SK-N-MC (cell line): ENCODE measurements at regions not wholly inside any gene's neighbourhood (a gene's known extent, or its start where the extent isn't known, plus 50 kb on each side); places are given as distances from the start of the nearest gene placed in this dataset.
A peak's percentile ranks its signal among the peaks of the same experiment; 100 is the strongest.

Source experiments
- DNase-seq: peaks from one replicate; pipeline ENCODE4 v3.0.0-alpha.2; 2011; ENCODE audit warnings: low read depth, low spot score
- H3K27ac ChIP-seq: fragments of 200-600 bp; sonication (generic); 2 replicates; pipeline ENCODE4 v1.5.1; 2016; ENCODE audit warnings: mixed run types
- H3K36me3 ChIP-seq: fragments of 200-600 bp; sonication (generic); 2 replicates; pipeline ENCODE4 v1.6.1; 2017; ENCODE audit warnings: antibody characterized with exemption, low read length, mixed read lengths; ENCODE audit not compliant: insufficient read depth
- H3K4me3 ChIP-seq: fragments of 200-600 bp; sonication (generic); 2 replicates; pipeline ENCODE4 v1.5.1; 2016
- H3K9ac ChIP-seq: fragments of 200-600 bp; sonication (generic); 2 replicates; pipeline ENCODE4 v1.8.0; 2017; ENCODE audit warnings: mixed run types, mixed read lengths; ENCODE audit not compliant: insufficient read length
- H3K9me3 ChIP-seq: fragments of 200-600 bp; sonication (generic); 2 replicates; pipeline ENCODE4 v1.6.1; 2017; ENCODE audit warnings: low read depth, mild to moderate bottlenecking, antibody characterized with exemption, low read length, moderate library complexity, mixed read lengths
- EZH2 ChIP-seq: fragments of 200-600 bp; sonication (generic); IDR thresholded peaks from one replicate; pipeline ENCODE4 v1.6.1; 2017; ENCODE audit warnings: antibody characterized with exemption
- FOXP2 ChIP-seq: optimal IDR thresholded peaks from 2 replicates; pipeline ENCODE3; 2011; ENCODE audit warnings: mild to moderate bottlenecking, moderate library complexity; ENCODE audit not compliant: insufficient read depth; ENCODE audit errors: extremely low read length, control extremely low read depth
- POLR2AphosphoS5 ChIP-seq: IDR thresholded peaks from 2 replicates; pipeline ENCODE4 v1.6.1; 2012; ENCODE audit warnings: mild to moderate bottlenecking, low read depth, low read length, borderline replicate concordance

DNA sequence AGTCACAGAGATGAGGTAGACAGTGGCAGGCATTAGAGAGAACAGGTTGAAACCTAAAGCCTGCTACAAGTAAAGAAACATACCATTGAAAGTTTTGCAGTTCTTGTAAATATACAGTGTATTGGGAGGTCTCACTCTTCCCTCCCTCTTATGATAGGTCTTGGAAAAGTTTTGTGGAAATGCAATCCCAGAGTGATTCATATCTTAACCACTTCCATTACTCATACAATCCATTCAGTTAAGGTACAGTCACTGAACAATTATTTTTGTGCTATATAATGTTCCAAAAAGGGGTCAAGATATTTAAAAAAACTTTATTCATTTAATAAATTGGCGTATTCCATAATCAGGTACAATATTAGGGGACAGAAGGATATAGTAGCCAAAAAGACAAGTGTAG lies 737.7 kb upstream of the ALCAM start:
- DNase-seq: no peak
- Histone ChIP-seq H3K4me3 (no peak overlapping the region), H3K27ac (no peak overlapping the region), H3K36me3 (no peaks in the 10 kb centered on the region), H3K9ac (no peak overlapping the region), H3K9me3 (no peaks in the 10 kb centered on the region)
- no peak for TF ChIP-seq FOXP2
- no peak for TF ChIP-seq POLR2AphosphoS5
- no peak for TF ChIP-seq EZH2

GRCh38 chr3:104631254-104631653 lies 735.5 kb upstream of the ALCAM start:
- DNase-seq: no peak
- no peaks in the 10 kb centered on the region for H3K9me3 ChIP-seq
- H3K36me3 ChIP-seq: no peaks in the 10 kb centered on the region
- H3K4me3 ChIP-seq: no peak overlapping the region
- H3K27ac ChIP-seq: no peak overlapping the region
- TF ChIP-seq FOXP2 (no peak), POLR2AphosphoS5 (no peak)
- no peak overlapping the region for H3K9ac ChIP-seq

- TF ChIP-seq EZH2: no peak
- no peak for TF ChIP-seq POLR2AphosphoS5
- no peak for TF ChIP-seq FOXP2
- no peak overlapping the region for H3K9ac ChIP-seq
- no peak overlapping the region for H3K27ac ChIP-seq
- DNase-seq: no peak
- H3K4me3 ChIP-seq: no peak overlapping the region
- no peaks in the 10 kb centered on the region for H3K36me3 ChIP-seq
- no peaks in the 10 kb centered on the region for H3K9me3 ChIP-seq
Observed at GRCh38 chr3:104632521-104632920, 734.2 kb upstream of the ALCAM start.

GRCh38 chr3:104632947-104633346 lies 733.8 kb upstream of the ALCAM start:
- Histone ChIP-seq H3K4me3 (no peak overlapping the region), H3K9me3 (no peaks in the 10 kb centered on the region), H3K27ac (no peak overlapping the region), H3K36me3 (no peaks in the 10 kb centered on the region), H3K9ac (no peak overlapping the region)
- no peak for TF ChIP-seq FOXP2
- no peak for TF ChIP-seq EZH2
- TF ChIP-seq POLR2AphosphoS5: no peak
- DNase-seq: no peak

- Histone ChIP-seq H3K4me3 (no peak overlapping the region), H3K36me3 (no peaks in the 10 kb centered on the region), H3K9me3 (no peaks in the 10 kb centered on the region; the same call in 1 of the 2 replicates), H3K27ac (no peak overlapping the region), H3K9ac (no peak overlapping the region)
- TF ChIP-seq POLR2AphosphoS5 (no peak), EZH2 (no peak), FOXP2 (no peak)
- no peak for DNase-seq
Observed at GRCh38 chr3:104635872-104636580, 730.7 kb upstream of the ALCAM start.

GRCh38 chr3:104642827-104643226 lies 723.9 kb upstream of the ALCAM start:
- no peak for TF ChIP-seq EZH2
- Histone ChIP-seq H3K36me3 (no peaks in the 10 kb centered on the region), H3K4me3 (no peak overlapping the region), H3K27ac (no peak overlapping the region), H3K9ac (no peak overlapping the region), H3K9me3 (no peaks in the 10 kb centered on the region; the same call in 1 of the 2 replicates)
- DNase-seq: peak; percentile 42

DNA sequence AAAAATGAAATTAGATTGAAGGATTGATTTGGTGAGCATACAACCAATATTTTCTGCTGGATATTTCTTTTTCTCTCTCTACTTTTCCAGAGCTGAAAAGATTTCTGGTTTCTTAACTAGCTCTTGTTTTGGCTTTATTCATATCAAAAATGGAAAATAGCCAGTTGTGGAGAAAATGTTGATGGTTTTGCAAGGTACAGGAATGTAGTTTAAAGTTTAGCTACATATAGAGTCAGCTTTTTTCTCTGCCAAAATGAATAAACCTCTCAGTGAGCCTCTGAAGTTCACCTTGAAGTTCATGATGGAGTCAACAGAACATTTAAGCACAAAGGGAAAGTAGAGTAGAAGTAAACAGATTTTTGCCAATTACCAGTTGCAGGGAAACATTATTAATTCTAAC lies 720.5 kb upstream of the ALCAM start:
- Histone ChIP-seq H3K9ac (no peak overlapping the region), H3K27ac (no peak overlapping the region), H3K9me3 (no peaks in the 10 kb centered on the region), H3K36me3 (no peaks in the 10 kb centered on the region), H3K4me3 (no peak overlapping the region)
- no peak for DNase-seq
- TF ChIP-seq EZH2: no peak

DNA sequence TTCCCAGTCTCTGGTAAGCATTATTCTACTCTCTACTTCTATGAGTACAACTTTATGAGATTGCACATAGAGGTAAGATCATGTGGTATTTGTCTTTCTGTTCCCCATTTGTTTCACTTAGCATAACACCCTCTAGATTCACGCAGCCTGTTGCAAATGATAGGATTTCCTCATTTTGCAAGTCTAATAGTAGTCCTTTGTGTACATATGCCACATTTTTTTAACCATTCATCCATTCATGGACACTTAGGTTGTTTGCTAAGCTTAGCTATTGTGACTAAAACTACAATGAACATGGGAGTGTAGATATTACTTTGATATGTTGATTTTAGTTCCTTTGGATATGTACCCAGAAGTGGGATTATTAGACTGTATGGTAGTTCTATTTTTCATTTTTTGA lies 717.9 kb upstream of the ALCAM start:
- DNase-seq: no peak
- Histone ChIP-seq H3K36me3 (no peaks in the 10 kb centered on the region), H3K9ac (no peak overlapping the region), H3K4me3 (no peak overlapping the region), H3K9me3 (no peaks in the 10 kb centered on the region), H3K27ac (no peak overlapping the region)
- TF ChIP-seq FOXP2: no peak
- TF ChIP-seq POLR2AphosphoS5: no peak
- TF ChIP-seq EZH2: no peak

GRCh38 chr3:104669083-104669482 lies 697.6 kb upstream of the ALCAM start:
- Histone ChIP-seq H3K36me3 (no peaks in the 10 kb centered on the region), H3K27ac (no peak overlapping the region), H3K9ac (no peak overlapping the region), H3K4me3 (no peak overlapping the region), H3K9me3 (no peaks in the 10 kb centered on the region)
- DNase-seq: no peak
- no peak for TF ChIP-seq FOXP2
- TF ChIP-seq EZH2: no peak
- TF ChIP-seq POLR2AphosphoS5: no peak
